ENCODE measurements at regions not wholly inside any gene's neighbourhood (a gene's known extent, or its start where the extent isn't known, plus 50 kb on each side); places are given as distances from the start of the nearest gene placed in this dataset.
"Not testable (repeated sequence)": the region's sequence is repeated elsewhere in the genome, so short reads cannot be mapped to it uniquely, and the experiment has no call there.

GRCh38 chr6:72559067-72559466, 62.8 kb upstream of the KCNQ5 start:
- DNase-seq, result no peak
- Histone ChIP-seq H3K36me3 (no peaks in the 10 kb centered on the region), H3K27me3 (no peaks in the 10 kb centered on the region), H3K9me3 (no peaks in the 10 kb centered on the region), H3K4me1 (no peaks in the 10 kb centered on the region), H3K4me3 (ENCODE audit: low read depth, low read length) (no peak overlapping the region)
- no peak for TF ChIP-seq CTCF (IDR thresholded peaks at IDR 0.05; ENCODE audit: low read depth, low read length)

GRCh38 chr6:72559555-72559954, 62.3 kb upstream of the KCNQ5 start:
- no peak for DNase-seq
- H3K4me3 ChIP-seq (ENCODE audit: low read depth, low read length), result no peak overlapping the region
- no peaks in the 10 kb centered on the region for H3K27me3 ChIP-seq
- H3K36me3 ChIP-seq, result no peaks in the 10 kb centered on the region
- H3K4me1 ChIP-seq, result no peaks in the 10 kb centered on the region
- TF ChIP-seq CTCF (IDR thresholded peaks at IDR 0.05; ENCODE audit: low read depth, low read length), result no peak
- no peaks in the 10 kb centered on the region for H3K9me3 ChIP-seq

- DNase-seq, result no peak
- Histone ChIP-seq H3K36me3 (no peaks in the 10 kb centered on the region), H3K27me3 (no peaks in the 10 kb centered on the region), H3K4me3 (ENCODE audit: low read depth, low read length) (no peak overlapping the region), H3K9me3 (no peaks in the 10 kb centered on the region), H3K4me1 (no peaks in the 10 kb centered on the region)
- no peak for TF ChIP-seq CTCF (IDR thresholded peaks at IDR 0.05; ENCODE audit: low read depth, low read length)
Observed at GRCh38 chr6:72560721-72561593, 60.9 kb upstream of the KCNQ5 start.

- H3K9me3 ChIP-seq, result no peaks in the 10 kb centered on the region
- TF ChIP-seq CTCF (IDR thresholded peaks at IDR 0.05; ENCODE audit: low read depth, low read length), result no peak
Observed at GRCh38 chr6:72561629-72562028, 60.2 kb upstream of the KCNQ5 start.

GRCh38 chr6:72564231-72564630, 57.6 kb upstream of the KCNQ5 start:
- no peaks in the 10 kb centered on the region for H3K4me1 ChIP-seq
- TF ChIP-seq CTCF (IDR thresholded peaks at IDR 0.05; ENCODE audit: low read depth, low read length), result no peak
- H3K9me3 ChIP-seq, result no peaks in the 10 kb centered on the region
- H3K4me3 ChIP-seq (ENCODE audit: low read depth, low read length), result no peak overlapping the region
- no peaks in the 10 kb centered on the region for H3K36me3 ChIP-seq
- DNase-seq, result no peak
- H3K27me3 ChIP-seq, result no peaks in the 10 kb centered on the region

More at GRCh38 chr6:72561629-72562028, 60.2 kb upstream of the KCNQ5 start:
- H3K27me3 ChIP-seq, result no peaks in the 10 kb centered on the region
- H3K4me1 ChIP-seq, result no peaks in the 10 kb centered on the region
- no peak overlapping the region for H3K4me3 ChIP-seq (ENCODE audit: low read depth, low read length)
- DNase-seq, result no peak
- H3K36me3 ChIP-seq, result no peaks in the 10 kb centered on the region

GRCh38 chr6:72571993-72572392, 49.9 kb upstream of the KCNQ5 start:
- not testable (repeated sequence) for H3K36me3 ChIP-seq; H3K4me3 ChIP-seq (ENCODE audit: low read depth, low read length)

More at GRCh38 chr6:72571993-72572392, 49.9 kb upstream of the KCNQ5 start:
- not testable (repeated sequence) for H3K9me3 ChIP-seq, H3K4me1 ChIP-seq, H3K27me3 ChIP-seq, DNase-seq
